ENCODE measurements at regions not wholly inside any gene's neighbourhood (a gene's known extent, or its start where the extent isn't known, plus 50 kb on each side); places are given as distances from the start of the nearest gene placed in this dataset.
"Not testable (repeated sequence)": the region's sequence is repeated elsewhere in the genome, so short reads cannot be mapped to it uniquely, and the experiment has no call there.

DNA sequence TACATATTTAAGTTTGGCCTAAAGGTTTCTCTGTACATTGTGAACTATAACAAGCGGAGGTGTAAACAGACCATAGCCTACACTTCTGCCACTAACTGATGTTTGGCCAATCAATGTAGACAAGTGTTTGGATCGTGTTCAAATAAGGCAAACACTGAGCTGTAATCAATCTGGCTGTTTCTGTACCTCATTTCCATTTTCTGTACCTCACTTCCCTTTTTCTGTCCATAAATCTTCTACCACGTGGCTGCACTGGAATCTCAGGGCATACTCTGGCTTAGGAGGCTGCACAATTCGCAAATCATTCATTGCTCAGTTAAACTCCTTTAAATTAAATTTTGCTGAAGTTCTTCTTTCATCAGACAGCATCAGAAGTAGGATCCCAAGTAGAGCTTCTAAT lies 140.9 kb downstream of the SLC25A46 start:
- no peaks in the 10 kb centered on the region for H3K36me3 ChIP-seq (ENCODE audit: insufficient read depth)
- no peak overlapping the region for H3K4me3 ChIP-seq (ENCODE audit: low read depth, low read length)
- no peak for DNase-seq (ENCODE audit: extremely low spot score)
- H3K4me1 ChIP-seq (ENCODE audit: insufficient read depth) = no peaks in the 10 kb centered on the region
- no peak overlapping the region for H3K27ac ChIP-seq (ENCODE audit: low read depth)
- 73% methylated on average over 4 of the region's 4 CpGs for WGBS

DNA sequence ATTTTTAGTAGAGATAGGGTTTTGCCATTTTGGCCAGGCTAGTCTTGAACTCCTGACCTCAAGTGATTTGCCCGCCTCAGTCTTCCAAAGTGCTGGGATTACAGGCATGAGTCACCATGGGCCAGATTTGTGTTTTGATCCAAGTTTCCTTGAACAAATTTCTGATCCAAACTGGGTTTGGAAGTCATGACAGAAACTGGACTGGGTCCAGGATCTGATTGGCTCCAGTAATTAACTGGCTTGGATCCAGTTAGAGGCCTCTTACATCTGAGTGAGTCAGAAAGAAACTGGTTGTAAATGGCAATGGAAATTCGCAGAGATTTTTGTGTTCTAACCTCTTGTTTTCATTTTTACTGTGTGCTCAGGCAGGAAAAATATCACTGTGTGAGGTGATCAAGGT lies 141.6 kb downstream of the SLC25A46 start:
- Histone ChIP-seq H3K27ac (ENCODE audit: low read depth) (no peak overlapping the region), H3K4me3 (ENCODE audit: low read depth, low read length) (no peak overlapping the region), H3K4me1 (ENCODE audit: insufficient read depth) (no peaks in the 10 kb centered on the region), H3K36me3 (ENCODE audit: insufficient read depth) (no peaks in the 10 kb centered on the region)
- 16% methylated on average over 2 of the region's 2 CpGs for WGBS
- DNase-seq (ENCODE audit: extremely low spot score) = no peak

DNA sequence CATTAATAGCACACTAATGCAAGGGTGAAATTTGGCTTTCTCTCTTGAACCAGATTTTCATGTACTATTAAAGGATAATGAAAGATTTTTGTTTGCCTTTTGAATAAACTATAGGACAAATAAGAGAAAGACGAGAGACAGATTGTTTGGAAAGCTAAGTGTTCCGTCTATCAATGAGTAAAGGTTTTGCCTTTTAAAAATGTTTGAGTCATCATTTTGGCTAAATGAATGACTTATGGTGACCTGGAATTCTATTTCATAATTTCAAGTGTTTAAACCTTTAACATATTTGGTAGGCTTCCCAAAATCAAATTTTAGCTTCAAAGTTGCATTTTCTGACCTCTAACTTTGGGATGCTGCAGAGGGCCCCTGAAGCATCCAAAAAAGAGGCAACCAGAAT lies 145.2 kb downstream of the SLC25A46 start:
- Histone ChIP-seq H3K4me3 (ENCODE audit: low read depth, low read length) (no peak overlapping the region), H3K4me1 (ENCODE audit: insufficient read depth) (no peaks in the 10 kb centered on the region), H3K27ac (ENCODE audit: low read depth) (no peak overlapping the region), H3K36me3 (ENCODE audit: insufficient read depth) (no peaks in the 10 kb centered on the region)
- WGBS = 29% methylated on average over 2 of the region's 2 CpGs
- no peak for DNase-seq (ENCODE audit: extremely low spot score)

DNA sequence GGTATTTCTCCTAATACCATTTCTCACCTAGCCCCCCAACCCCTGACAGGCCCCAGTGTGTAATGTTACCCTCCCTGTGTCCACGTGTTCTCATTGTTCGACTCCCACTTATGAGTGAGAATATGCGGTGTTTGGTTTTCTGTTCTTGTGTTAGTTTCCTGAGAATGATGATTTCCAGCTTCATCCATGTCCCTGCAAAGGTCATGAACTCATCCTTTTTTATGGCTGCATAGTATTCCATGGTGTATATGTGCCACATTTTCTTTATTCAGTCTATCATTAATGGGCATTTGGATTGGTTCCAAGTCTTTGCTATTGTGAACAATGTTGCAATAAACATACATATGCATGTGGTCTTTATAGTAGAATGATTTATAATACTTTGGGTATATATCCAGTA lies 148.4 kb downstream of the SLC25A46 start:
- H3K4me3 ChIP-seq (ENCODE audit: low read depth, low read length); H3K36me3 ChIP-seq (ENCODE audit: insufficient read depth); H3K4me1 ChIP-seq (ENCODE audit: insufficient read depth); DNase-seq (ENCODE audit: extremely low spot score); H3K27ac ChIP-seq (ENCODE audit: low read depth): not testable (repeated sequence)
- WGBS = 97% methylated on average over 3 of the region's 3 CpGs

DNA sequence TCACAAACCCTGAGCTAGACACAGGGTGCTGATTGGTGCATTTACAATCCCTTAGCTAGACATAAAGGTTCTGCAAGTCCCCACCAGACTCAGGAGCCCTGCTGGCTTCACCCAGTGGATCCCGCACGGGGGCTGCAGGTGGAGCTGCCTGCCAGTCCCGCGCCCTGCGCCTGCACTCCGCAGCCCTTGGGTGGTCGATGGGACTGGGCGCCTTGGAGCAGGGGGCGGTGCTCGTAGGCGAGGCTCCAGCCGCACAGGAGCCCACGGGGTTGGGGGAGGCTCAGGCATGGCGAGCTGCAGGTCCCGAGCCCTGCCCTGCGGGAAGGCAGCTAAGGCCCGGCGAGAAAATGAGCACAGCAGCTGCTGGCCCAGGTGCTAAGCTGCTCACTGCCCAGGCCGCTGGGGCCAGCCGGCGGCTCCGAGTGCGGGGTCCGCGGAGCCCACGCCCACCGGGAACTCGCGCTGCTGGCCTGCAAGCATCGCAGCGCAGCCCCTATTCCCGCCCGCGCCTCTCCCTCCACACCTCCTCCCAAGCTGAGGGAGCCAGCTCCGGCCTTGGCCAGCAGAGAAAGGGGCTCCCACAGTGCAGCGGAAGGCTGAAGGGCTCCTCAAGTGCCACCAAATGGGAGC lies 155.2 kb downstream of the SLC25A46 start:
- H3K4me1 ChIP-seq (ENCODE audit: insufficient read depth) = not testable (repeated sequence)

DNA sequence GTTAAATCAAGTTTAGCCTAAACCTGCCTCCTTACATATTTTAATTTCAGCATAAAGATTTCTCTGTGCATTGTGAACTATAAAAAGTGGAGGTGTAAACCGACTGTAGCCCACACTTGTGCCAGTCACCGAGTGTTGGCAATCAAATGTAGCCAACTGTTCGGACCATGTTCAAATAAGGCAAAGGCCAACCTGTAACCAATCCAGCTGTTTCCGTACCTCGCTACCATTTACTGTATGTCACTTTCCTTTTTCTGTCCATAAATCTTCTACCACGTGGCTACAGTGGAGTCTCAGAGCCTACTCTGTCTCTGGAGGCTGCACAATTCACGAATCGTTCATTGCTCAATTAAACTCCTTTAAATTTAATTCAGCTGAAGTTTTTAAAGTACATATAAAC lies 156.0 kb downstream of the SLC25A46 start:
- DNase-seq (ENCODE audit: extremely low spot score) = no peak
- WGBS = 78% methylated on average over 8 of the region's 8 CpGs

More for the DNA sequence above, 155.2 kb downstream of the SLC25A46 start:
- DNase-seq (ENCODE audit: extremely low spot score); H3K36me3 ChIP-seq (ENCODE audit: insufficient read depth); H3K4me3 ChIP-seq (ENCODE audit: low read depth, low read length); H3K27ac ChIP-seq (ENCODE audit: low read depth): not testable (repeated sequence)
- WGBS = 72% methylated on average over 36 of the region's 36 CpGs

DNA sequence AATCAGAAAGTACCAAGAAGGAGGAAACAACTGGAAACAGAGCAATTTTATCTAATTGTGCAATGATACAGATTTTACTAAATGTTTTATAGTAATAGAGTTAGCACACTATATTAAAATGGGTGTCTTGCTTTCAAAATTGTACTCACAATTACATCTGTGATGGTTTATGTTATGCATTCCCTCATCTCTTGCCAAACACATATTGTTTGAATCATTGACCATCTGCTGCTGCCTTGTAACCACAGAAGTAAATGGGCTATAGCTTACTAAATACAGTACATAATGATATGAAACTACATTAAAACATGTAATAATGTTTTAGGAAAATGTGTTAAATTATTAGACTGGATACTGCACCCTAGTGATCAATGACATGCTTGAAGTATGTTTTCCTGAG lies 158.1 kb downstream of the SLC25A46 start:
- DNase-seq (ENCODE audit: extremely low spot score) = no peak

More for the DNA sequence above, 156.0 kb downstream of the SLC25A46 start:
- no peaks in the 10 kb centered on the region for H3K36me3 ChIP-seq (ENCODE audit: insufficient read depth)
- H3K27ac ChIP-seq (ENCODE audit: low read depth) = no peak overlapping the region
- no peaks in the 10 kb centered on the region for H3K4me1 ChIP-seq (ENCODE audit: insufficient read depth)
- no peak overlapping the region for H3K4me3 ChIP-seq (ENCODE audit: low read depth, low read length)

DNA sequence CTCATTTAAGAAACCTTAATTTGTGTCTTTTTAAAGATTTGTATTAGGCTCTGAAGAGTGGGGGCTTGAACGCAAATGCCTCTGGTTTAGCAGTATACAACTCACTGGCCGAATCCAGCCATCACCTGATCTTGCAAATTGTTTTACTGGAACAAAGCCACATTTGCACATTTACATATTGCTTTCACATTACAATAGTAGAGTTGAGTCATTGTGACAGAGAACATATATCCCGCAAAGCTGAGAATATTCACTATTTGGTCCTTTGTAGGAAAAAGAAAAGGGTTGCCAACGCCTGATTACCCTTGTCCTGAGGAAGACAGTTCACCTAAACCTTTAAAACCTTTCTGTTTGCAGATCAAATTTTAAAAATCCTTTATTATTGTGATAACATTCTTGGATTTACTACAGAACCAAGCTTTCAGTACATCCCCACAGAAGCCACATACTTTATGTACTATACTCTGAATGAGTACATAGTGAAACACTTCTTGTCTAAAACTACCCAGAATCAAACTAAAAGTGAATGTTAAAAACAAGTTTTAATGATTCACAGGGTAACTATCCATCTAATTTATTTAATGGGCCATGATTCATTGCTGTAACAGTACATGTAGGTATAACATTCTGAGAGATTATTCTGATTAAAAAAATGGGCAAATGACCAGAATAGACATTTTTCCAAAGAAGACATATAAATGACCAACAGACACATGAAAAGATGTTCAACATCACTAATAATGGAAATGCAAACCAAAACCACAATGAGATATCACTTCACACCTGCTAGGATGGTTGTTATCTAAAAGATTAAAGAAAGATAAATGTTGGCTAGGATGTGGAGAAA lies 161.0 kb downstream of the SLC25A46 start:
- 73% methylated on average over 4 of the region's 4 CpGs for WGBS
- H3K4me1 ChIP-seq (ENCODE audit: insufficient read depth) = no peaks in the 10 kb centered on the region
- H3K36me3 ChIP-seq (ENCODE audit: insufficient read depth) = no peaks in the 10 kb centered on the region
- no peak overlapping the region for H3K4me3 ChIP-seq (ENCODE audit: low read depth, low read length)
- no peak overlapping the region for H3K27ac ChIP-seq (ENCODE audit: low read depth)
- DNase-seq (ENCODE audit: extremely low spot score) = no peak

More for the DNA sequence above, 158.1 kb downstream of the SLC25A46 start:
- H3K36me3 ChIP-seq (ENCODE audit: insufficient read depth) = no peaks in the 10 kb centered on the region
- no peak overlapping the region for H3K27ac ChIP-seq (ENCODE audit: low read depth)
- no peaks in the 10 kb centered on the region for H3K4me1 ChIP-seq (ENCODE audit: insufficient read depth)
- H3K4me3 ChIP-seq (ENCODE audit: low read depth, low read length) = no peak overlapping the region

DNA sequence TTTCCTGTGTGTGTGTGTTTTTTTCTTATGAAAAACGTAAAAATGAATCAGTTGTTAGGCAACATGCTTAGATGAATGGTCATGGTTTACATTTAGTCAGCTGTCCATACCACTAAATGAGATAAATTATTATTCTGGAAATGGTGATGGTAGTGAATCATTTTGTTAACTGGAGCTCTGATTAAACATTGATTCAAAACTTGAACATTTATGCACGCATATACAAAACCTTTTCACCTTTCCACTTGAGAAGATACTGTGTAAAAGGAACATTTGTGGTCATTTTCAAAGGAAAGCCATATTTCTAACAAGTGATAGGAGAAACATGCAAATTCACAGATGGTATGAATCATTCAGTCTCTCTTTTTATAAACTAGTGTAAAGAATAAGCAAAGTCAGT lies 162.0 kb downstream of the SLC25A46 start:
- Histone ChIP-seq H3K4me1 (ENCODE audit: insufficient read depth) (no peaks in the 10 kb centered on the region), H3K36me3 (ENCODE audit: insufficient read depth) (no peaks in the 10 kb centered on the region), H3K4me3 (ENCODE audit: low read depth, low read length) (no peak overlapping the region), H3K27ac (ENCODE audit: low read depth) (no peak overlapping the region)
- whole genome bisulfite sequencing = 47% methylated on average over 2 of the region's 2 CpGs
- DNase-seq (ENCODE audit: extremely low spot score) = no peak

DNA sequence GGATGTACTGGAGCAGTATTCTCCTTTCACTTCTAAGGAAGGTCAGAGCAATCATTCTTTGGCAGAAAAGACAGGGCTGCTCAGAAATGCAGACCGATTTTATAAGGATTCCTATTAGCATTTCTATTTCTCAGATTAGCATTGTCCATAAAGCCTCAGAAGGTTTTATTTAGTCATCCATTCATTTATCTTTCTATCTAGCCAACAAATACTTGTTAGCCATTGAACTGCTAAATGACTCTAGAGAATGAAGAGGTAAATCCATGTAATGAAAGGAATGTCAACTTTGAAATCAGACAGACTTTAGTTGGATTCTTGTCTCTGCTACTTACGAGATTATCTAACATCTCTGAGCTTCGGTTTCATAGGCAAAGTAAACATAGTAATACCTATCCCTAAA lies 165.2 kb downstream of the SLC25A46 start:
- no peak overlapping the region for H3K4me3 ChIP-seq (ENCODE audit: low read depth, low read length)
- no peaks in the 10 kb centered on the region for H3K36me3 ChIP-seq (ENCODE audit: insufficient read depth)
- WGBS = 38% methylated on average over 3 of the region's 3 CpGs
- no peaks in the 10 kb centered on the region for H3K4me1 ChIP-seq (ENCODE audit: insufficient read depth)
- DNase-seq (ENCODE audit: extremely low spot score) = no peak
- H3K27ac ChIP-seq (ENCODE audit: low read depth) = no peak overlapping the region

DNA sequence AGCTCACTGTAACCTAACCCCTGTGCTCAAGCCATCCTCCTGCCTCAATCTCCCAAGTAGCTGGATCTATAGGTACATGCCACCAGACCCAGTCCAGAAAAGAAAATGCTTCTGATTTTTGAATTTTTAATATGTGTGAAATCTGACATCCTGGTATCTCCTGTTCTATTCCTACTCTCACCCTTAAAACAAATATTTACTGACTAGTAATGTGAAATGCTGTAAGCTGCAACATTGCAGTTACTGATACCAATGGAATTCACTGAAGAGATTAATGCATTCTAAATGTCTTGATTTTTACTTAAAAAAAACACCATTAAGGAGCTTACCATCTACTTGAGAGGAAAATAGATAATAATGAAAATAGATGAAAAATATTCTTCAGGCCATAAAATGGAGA lies 162.7 kb upstream of the TSLP start:
- H3K4me3 ChIP-seq (ENCODE audit: low read depth, low read length) = no peak overlapping the region
- H3K27ac ChIP-seq (ENCODE audit: low read depth) = no peak overlapping the region
- no peak for DNase-seq (ENCODE audit: extremely low spot score)
- no peaks in the 10 kb centered on the region for H3K4me1 ChIP-seq (ENCODE audit: insufficient read depth)
- no peaks in the 10 kb centered on the region for H3K36me3 ChIP-seq (ENCODE audit: insufficient read depth)

DNA sequence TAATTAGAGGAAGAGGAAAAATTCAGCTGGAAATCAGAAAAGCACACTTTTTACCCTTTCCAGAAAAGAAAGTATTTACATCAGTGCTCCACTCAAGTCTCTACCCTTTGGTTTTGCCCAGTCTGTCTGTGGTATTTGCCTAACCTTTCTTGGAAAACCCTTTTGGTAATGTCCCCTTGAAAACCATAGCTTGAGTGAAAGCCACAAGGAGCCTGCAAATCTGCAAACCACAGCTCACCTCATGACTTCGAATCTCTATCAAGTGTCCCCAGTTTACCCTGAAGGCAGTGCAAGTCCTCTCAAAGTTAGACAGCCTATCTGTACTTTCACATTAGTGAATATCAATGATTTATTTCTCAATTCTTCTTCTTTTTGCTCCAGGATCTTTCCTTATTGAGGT lies 162.1 kb upstream of the TSLP start:
- H3K4me3 ChIP-seq (ENCODE audit: low read depth, low read length) = no peak overlapping the region
- DNase-seq (ENCODE audit: extremely low spot score) = no peak
- no peaks in the 10 kb centered on the region for H3K36me3 ChIP-seq (ENCODE audit: insufficient read depth)
- WGBS = 87% methylated on average over 1 of the region's 1 CpG
- H3K4me1 ChIP-seq (ENCODE audit: insufficient read depth) = no peaks in the 10 kb centered on the region
- peak overlapping the region; percentile 18 for H3K27ac ChIP-seq (ENCODE audit: low read depth)

DNA sequence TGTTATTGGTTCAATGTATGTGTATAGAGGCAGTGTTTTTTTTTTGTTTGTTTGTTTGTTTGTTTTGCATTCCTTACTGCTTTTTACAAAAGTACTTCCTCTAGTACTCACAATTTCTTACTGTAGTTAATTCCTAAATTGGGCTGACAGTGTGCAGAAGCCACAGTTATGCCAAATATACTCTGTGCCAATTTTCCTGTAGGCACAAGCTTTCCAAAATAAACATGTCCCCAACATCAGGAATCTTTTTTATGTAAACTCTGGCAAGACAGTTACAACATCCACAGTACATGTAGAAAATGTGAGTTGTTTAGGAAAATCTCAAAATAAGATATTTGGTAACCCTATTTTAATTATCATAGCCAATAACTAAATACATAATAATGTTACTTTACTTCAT lies 161.6 kb upstream of the TSLP start:
- no peak for DNase-seq (ENCODE audit: extremely low spot score)
- no peak overlapping the region for H3K27ac ChIP-seq (ENCODE audit: low read depth)
- H3K4me1 ChIP-seq (ENCODE audit: insufficient read depth) = no peaks in the 10 kb centered on the region
- no peak overlapping the region for H3K4me3 ChIP-seq (ENCODE audit: low read depth, low read length)
- no peaks in the 10 kb centered on the region for H3K36me3 ChIP-seq (ENCODE audit: insufficient read depth)

DNA sequence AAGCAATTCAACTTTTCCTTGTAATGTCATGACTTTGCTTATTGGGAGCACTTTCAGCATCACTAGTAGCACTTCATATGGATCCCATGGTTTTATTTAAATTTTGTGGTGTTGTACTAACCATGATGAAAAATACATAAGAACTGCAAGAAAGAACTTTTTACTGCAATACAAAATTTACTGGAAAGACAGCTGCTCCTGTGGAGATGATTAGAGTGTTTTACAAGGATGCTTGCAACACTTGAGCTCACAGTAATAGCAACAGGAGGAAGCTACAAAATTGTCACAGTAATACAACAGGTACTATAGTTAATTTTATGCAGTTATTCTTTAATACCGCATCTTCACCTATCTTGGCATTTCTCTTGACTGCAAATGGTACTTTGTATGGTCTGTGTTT lies 158.3 kb upstream of the TSLP start:
- no peaks in the 10 kb centered on the region for H3K36me3 ChIP-seq (ENCODE audit: insufficient read depth)
- H3K27ac ChIP-seq (ENCODE audit: low read depth) = no peak overlapping the region
- no peaks in the 10 kb centered on the region for H3K4me1 ChIP-seq (ENCODE audit: insufficient read depth)
- H3K4me3 ChIP-seq (ENCODE audit: low read depth, low read length) = no peak overlapping the region
- DNase-seq (ENCODE audit: extremely low spot score) = no peak
- 97% methylated on average over 1 of the region's 1 CpG for WGBS
